Panc1 (cell line): ENCODE measurements at regions not wholly inside any gene's neighbourhood (a gene's known extent, or its start where the extent isn't known, plus 50 kb on each side); places are given as distances from the start of the nearest gene placed in this dataset.

ENCODE experiments used
- CTCF ChIP-seq: fragments of 450-650 bp; IDR thresholded peaks from 2 replicates; pipeline ENCODE4 v1.5.1; 2017; ENCODE audit warnings: mild to moderate bottlenecking
- POLR2AphosphoS5 ChIP-seq: IDR thresholded peaks from 2 replicates; pipeline ENCODE4 v1.6.1; 2012; ENCODE audit warnings: mild to moderate bottlenecking, low read depth, low read length, moderate library complexity
- REST ChIP-seq, 2 experiments: IDR thresholded peaks; 2 replicates each; pipeline ENCODE4 v1.6.1; 2011 to 2012; ENCODE audit warnings: low read depth in 2 of 2, control low read depth in 1 of 2, low read length in 1 of 2, mild to moderate bottlenecking in 1 of 2, moderate library complexity in 1 of 2; ENCODE audit not compliant: insufficient read depth in 1 of 2
- SIN3A ChIP-seq: IDR thresholded peaks from 2 replicates; pipeline ENCODE4 v1.6.1; 2012; ENCODE audit warnings: low read depth, mild to moderate bottlenecking, low read length, moderate library complexity, borderline replicate concordance; ENCODE audit not compliant: insufficient read depth

- no peak for TF ChIP-seq CTCF
- TF ChIP-seq REST (IDR thresholded peaks at IDR 0.05; ENCODE audit: insufficient read depth in 1 of 2, low read depth in 2 of 2, low read length in 1 of 2): no peak
- TF ChIP-seq POLR2AphosphoS5: no peak
- no peak for TF ChIP-seq SIN3A
These were observed 55.6 kb upstream of the HLA-A start for GRCh38 chr6:29886701-29887100.
